GM23248 (cell line): ENCODE measurements at regions not wholly inside any gene's neighbourhood (a gene's known extent, or its start where the extent isn't known, plus 50 kb on each side); places are given as distances from the start of the nearest gene placed in this dataset.

ENCODE experiments used
- DNase-seq: peaks from one replicate; pipeline ENCODE4 v3.0.0-alpha.2; 2015
- H2AFZ ChIP-seq: fragments of 200-600 bp; sonication (generic); 2 replicates; pipeline ENCODE4 v1.6.1; 2016; ENCODE audit warnings: antibody characterized with exemption
- H3F3A ChIP-seq: fragments of 200-600 bp; sonication (generic); 2 replicates; pipeline ENCODE4 v1.6.1; 2016; ENCODE audit warnings: mild to moderate bottlenecking, antibody characterized with exemption, mixed run types; ENCODE audit not compliant: insufficient read depth
- H3K27ac ChIP-seq: fragments of 200-600 bp; sonication (generic); 2 replicates; pipeline ENCODE4 v1.5.1; 2016; ENCODE audit warnings: mild to moderate bottlenecking
- H3K27me3 ChIP-seq: fragments of 200-600 bp; sonication (generic); replicated peaks from 2 replicates; pipeline ENCODE4 v1.6.1; 2016; ENCODE audit warnings: mild to moderate bottlenecking; ENCODE audit not compliant: insufficient read depth
- H3K36me3 ChIP-seq: fragments of 200-600 bp; sonication (generic); 2 replicates; pipeline ENCODE4 v1.6.1; 2016; ENCODE audit warnings: low read depth, mild to moderate bottlenecking
- H3K4me1 ChIP-seq: fragments of 200-600 bp; sonication (generic); 2 replicates; pipeline ENCODE4 v1.6.1; 2016; ENCODE audit warnings: mild to moderate bottlenecking; ENCODE audit not compliant: insufficient read depth
- H3K4me2 ChIP-seq: fragments of 200-600 bp; sonication (generic); one replicate; pipeline ENCODE4 v1.6.1; 2016; ENCODE audit warnings: mild to moderate bottlenecking; ENCODE audit not compliant: unreplicated experiment
- H3K4me3 ChIP-seq: fragments of 200-600 bp; sonication (generic); 2 replicates; pipeline ENCODE4 v1.5.1; 2016; ENCODE audit warnings: mild to moderate bottlenecking
- H3K79me2 ChIP-seq: fragments of 200-600 bp; sonication (generic); 2 replicates; pipeline ENCODE4 v1.6.1; 2016; ENCODE audit warnings: mild to moderate bottlenecking; ENCODE audit not compliant: insufficient read depth
- H3K9ac ChIP-seq: fragments of 200-600 bp; sonication (generic); 2 replicates; pipeline ENCODE4 v1.6.1; 2016; ENCODE audit warnings: mild to moderate bottlenecking
- H3K9me2 ChIP-seq: fragments of 200-600 bp; sonication (generic); 2 replicates; pipeline ENCODE4 v1.6.1; 2016; ENCODE audit warnings: mixed run types, mild to moderate bottlenecking, moderate library complexity; ENCODE audit not compliant: insufficient read depth
- H3K9me3 ChIP-seq: fragments of 200-600 bp; sonication (generic); one replicate; pipeline ENCODE4 v1.6.1; 2017; ENCODE audit warnings: low read depth
- H4K20me1 ChIP-seq: fragments of 200-600 bp; sonication (generic); 2 replicates; pipeline ENCODE4 v1.6.0; 2016; ENCODE audit not compliant: insufficient read depth
- EZH2 ChIP-seq: fragments of 200-600 bp; sonication (generic); IDR thresholded peaks from 2 replicates; pipeline ENCODE4 v1.6.1; 2018; ENCODE audit warnings: antibody characterized with exemption, mild to moderate bottlenecking; ENCODE audit not compliant: insufficient read depth, poor library complexity, severe bottlenecking
- EZH2phosphoT487 ChIP-seq: fragments of 200-600 bp; sonication (generic); IDR thresholded peaks from 2 replicates; pipeline ENCODE4 v1.6.1; 2018; ENCODE audit warnings: antibody characterized with exemption, moderate library complexity, mild to moderate bottlenecking, low read depth; ENCODE audit not compliant: insufficient read depth
- WGBS, 2 experiments: methylation state at CpG; one replicate each; pipeline ENCODE4 v1.1.6; 2015 to 2017; ENCODE audit warnings: low lambda C conversion rate in 2 of 2, low coverage in 1 of 2; ENCODE audit errors: missing lambda C conversion rate in 2 of 2; 5-methylcytosine and 5-hydroxymethylcytosine counted together
- in situ Hi-C: fragments of 300-500 bp; cut with MboI; formaldehyde crosslinking; loops from 2 replicates; pipeline ENCODE4 v1.15.0; 2020

DNA sequence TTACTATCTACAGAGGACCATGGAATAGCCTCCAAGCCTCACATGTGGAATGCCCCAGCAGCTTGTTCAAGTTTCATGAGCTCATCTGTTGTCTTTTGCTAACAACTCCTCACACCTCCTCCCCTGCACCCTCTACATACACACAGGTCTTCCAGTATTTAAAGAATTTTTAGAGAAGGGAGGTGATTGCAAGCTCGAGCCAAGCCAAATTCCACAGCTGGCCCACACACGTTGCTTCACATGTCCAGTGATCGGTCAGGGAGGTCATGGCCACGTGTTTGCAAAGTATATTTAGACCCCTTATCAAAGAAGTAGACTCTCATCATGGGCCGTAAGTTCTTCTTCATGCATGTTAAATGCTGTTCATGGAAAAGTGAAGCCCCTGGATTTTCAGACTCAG, 281.7 kb downstream of the OSTF1 start:
- 6 to 11% methylated on average over 5 of the region's 5 CpGs for WGBS, 2 experiments
- no peaks in the 10 kb centered on the region for H3K36me3 ChIP-seq
- no peak for DNase-seq
- no peak overlapping the region for H3K27ac ChIP-seq
- H3K9me3 ChIP-seq, result no peaks in the 10 kb centered on the region
- no peaks in the 10 kb centered on the region for H3K9me2 ChIP-seq
- in situ Hi-C loops, result no loop called here
- no peak overlapping the region for H3K4me2 ChIP-seq
- no peaks in the 10 kb centered on the region for H3F3A ChIP-seq
- no peak overlapping the region for H3K4me3 ChIP-seq
- H3K4me1 ChIP-seq, result no peaks in the 10 kb centered on the region
- no peaks in the 10 kb centered on the region for H4K20me1 ChIP-seq
- no peak overlapping the region for H2AFZ ChIP-seq
- TF ChIP-seq EZH2phosphoT487, result no peak
- no peak for TF ChIP-seq EZH2
- H3K9ac ChIP-seq, result no peak overlapping the region
- no peaks in the 10 kb centered on the region for H3K79me2 ChIP-seq
- no peaks in the 10 kb centered on the region for H3K27me3 ChIP-seq

GRCh38 chr9:75372499-75373268, 284.4 kb downstream of the OSTF1 start:
- H3K79me2 ChIP-seq, result no peaks in the 10 kb centered on the region
- 7 to 8% methylated on average over 3 of the region's 3 CpGs for WGBS, 2 experiments
- no peak overlapping the region for H3K4me2 ChIP-seq

DNA sequence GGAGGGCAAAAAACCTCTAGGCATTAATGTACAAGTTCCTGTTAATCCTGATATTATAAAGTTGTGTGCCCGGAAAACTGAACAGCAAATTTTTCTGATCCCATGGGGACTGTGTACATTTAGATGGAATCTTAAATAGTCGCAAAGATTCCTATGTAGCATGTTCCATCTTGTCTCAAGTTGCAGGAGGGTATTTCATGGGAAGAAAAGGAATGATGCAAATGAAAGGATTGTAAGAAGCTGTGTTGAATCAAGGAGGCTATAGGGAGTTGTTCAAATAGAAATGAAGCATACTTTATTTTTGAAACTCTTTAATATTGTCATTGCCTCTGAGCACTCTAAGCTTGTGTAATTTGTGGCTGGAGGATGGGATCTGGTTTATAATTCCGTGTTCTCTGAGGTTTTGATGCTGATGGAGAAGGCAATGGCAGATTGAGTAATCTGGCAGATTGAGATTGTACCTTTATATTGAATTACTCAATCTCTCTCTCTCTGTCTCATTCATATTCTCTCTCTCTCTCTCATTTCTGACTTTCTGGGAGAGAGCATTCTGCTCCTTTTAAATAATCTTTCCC, 288.5 kb downstream of the OSTF1 start:
- in situ Hi-C loops, result no loop called here
- WGBS, 2 experiments, result 23 to 29% methylated on average over 3 of the region's 3 CpGs
- Histone ChIP-seq H3K9ac (no peak overlapping the region), H3K4me1 (no peaks in the 10 kb centered on the region), H3K4me2 (no peak overlapping the region), H3K27ac (no peak overlapping the region), H3K9me3 (no peaks in the 10 kb centered on the region), H3F3A (no peaks in the 10 kb centered on the region), H4K20me1 (no peaks in the 10 kb centered on the region), H3K9me2 (no peaks in the 10 kb centered on the region), H2AFZ (no peak overlapping the region), H3K4me3 (no peak overlapping the region), H3K36me3 (no peaks in the 10 kb centered on the region), H3K79me2 (no peaks in the 10 kb centered on the region), H3K27me3 (no peaks in the 10 kb centered on the region)
- no peak for TF ChIP-seq EZH2
- TF ChIP-seq EZH2phosphoT487, result no peak
- DNase-seq, result no peak

More at GRCh38 chr9:75372499-75373268, 284.4 kb downstream of the OSTF1 start:
- Histone ChIP-seq H4K20me1 (no peaks in the 10 kb centered on the region), H3K4me3 (no peak overlapping the region), H3K27me3 (no peaks in the 10 kb centered on the region), H2AFZ (no peak overlapping the region), H3K9ac (no peak overlapping the region), H3K27ac (no peak overlapping the region), H3K9me2 (no peaks in the 10 kb centered on the region), H3F3A (no peaks in the 10 kb centered on the region), H3K9me3 (no peaks in the 10 kb centered on the region), H3K36me3 (no peaks in the 10 kb centered on the region), H3K4me1 (no peaks in the 10 kb centered on the region)
- TF ChIP-seq EZH2phosphoT487 (no peak), EZH2 (no peak)
- DNase-seq, result no peak
- in situ Hi-C loops, result no loop called here

GRCh38 chr9:75378036-75378435, 289.7 kb downstream of the OSTF1 start:
- in situ Hi-C loops, result no loop called here
- Histone ChIP-seq H4K20me1 (no peaks in the 10 kb centered on the region), H2AFZ (no peak overlapping the region), H3K27ac (no peak overlapping the region), H3K9ac (no peak overlapping the region), H3K4me2 (no peak overlapping the region), H3K4me3 (no peak overlapping the region), H3K9me2 (no peaks in the 10 kb centered on the region), H3K27me3 (no peaks in the 10 kb centered on the region), H3K9me3 (no peaks in the 10 kb centered on the region), H3K4me1 (no peaks in the 10 kb centered on the region), H3K79me2 (no peaks in the 10 kb centered on the region), H3K36me3 (no peaks in the 10 kb centered on the region), H3F3A (no peaks in the 10 kb centered on the region)
- TF ChIP-seq EZH2, result no peak
- no peak for TF ChIP-seq EZH2phosphoT487
- peak; percentile 46 for DNase-seq
- 1% methylated on average over 9 of the region's 9 CpGs for WGBS, 2 experiments
